Femur (tissue), 1 donor: ENCODE measurements at regions not wholly inside any gene's neighbourhood (a gene's known extent, or its start where the extent isn't known, plus 50 kb on each side); places are given as distances from the start of the nearest gene placed in this dataset.
A peak's percentile ranks its signal among the peaks of the same experiment; 100 is the strongest.

Experiments used
- DNase-seq: peaks from one replicate; pipeline ENCODE4 v3.0.0-alpha.2; 2017

DNA sequence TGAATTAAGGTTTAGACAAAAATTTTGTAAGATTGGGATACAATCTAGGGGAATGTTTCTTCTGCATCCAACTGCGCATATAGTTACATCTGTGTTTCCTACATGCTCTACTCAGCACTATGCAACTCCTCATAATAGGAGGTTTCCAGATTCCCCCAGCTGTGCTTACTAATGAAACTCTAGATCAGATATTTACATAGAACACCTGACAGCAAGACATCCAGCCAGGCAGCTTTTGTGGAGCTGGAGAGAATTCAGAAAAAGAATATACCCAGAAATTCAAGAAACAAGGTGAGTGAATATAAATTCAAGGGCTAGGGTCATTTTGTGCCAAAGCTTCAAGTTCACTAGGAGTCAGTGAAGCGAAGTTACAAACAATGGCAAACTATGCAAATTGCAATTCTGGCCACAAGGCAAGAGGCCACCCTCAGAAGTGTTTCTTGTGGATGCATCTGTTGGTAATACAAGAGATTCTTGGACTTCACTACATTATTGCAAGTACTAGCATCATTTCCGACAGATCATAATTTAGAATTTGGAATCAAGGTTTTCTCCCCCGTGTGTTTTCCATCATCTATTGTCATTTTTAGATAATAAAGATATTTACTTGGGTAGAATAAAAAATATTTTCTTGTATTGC, 341.2 kb upstream of the NAV3 start:
- DNase-seq: peak; percentile 40

DNA sequence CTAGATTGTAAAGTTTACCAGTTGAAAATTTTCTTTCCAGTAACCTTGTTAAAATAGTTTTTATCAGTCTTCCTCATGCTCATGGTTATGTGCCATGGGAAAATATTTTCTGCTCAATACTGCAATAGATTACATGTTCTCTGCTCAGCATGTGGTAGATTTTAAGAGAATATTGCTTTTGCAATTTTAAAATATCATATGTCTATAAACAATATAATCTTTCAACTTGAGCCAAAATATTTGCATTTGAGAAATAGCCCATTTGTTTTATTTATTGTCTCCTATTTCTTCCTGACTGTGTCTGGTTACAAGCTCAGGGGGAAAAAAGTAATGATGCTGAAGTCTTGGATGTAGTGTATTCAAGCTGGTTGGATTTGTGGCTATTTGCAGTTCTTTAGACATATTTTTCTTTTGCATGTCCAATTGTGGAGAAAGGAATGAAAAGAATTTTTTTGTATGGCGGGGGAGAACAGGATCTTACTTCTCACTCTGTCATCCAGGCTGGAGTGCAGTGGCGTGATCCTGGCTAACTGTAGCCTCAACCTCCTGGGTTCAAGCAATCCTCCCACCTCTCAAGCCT, 342.6 kb upstream of the NAV3 start:
- no peak for DNase-seq

DNA sequence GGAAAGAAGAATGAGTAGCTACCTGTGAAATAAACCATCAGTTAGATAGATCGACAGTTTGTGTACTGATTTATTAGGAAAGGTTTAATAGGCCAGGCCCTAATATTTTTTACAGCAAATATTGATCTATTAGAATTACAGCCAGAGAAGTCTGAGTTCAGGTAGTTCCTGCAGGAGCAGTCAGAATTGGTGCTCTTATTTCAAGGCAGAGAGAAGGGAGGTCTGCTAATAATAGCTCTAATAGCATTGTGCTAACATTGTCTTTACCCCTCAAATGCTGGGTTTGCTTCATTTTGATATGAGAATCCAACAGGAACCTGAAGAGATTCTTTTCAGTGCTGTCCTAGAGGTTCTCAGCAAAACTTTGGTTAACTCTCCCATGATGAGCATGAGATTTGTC, 343.8 kb upstream of the NAV3 start:
- DNase-seq: no peak

DNA sequence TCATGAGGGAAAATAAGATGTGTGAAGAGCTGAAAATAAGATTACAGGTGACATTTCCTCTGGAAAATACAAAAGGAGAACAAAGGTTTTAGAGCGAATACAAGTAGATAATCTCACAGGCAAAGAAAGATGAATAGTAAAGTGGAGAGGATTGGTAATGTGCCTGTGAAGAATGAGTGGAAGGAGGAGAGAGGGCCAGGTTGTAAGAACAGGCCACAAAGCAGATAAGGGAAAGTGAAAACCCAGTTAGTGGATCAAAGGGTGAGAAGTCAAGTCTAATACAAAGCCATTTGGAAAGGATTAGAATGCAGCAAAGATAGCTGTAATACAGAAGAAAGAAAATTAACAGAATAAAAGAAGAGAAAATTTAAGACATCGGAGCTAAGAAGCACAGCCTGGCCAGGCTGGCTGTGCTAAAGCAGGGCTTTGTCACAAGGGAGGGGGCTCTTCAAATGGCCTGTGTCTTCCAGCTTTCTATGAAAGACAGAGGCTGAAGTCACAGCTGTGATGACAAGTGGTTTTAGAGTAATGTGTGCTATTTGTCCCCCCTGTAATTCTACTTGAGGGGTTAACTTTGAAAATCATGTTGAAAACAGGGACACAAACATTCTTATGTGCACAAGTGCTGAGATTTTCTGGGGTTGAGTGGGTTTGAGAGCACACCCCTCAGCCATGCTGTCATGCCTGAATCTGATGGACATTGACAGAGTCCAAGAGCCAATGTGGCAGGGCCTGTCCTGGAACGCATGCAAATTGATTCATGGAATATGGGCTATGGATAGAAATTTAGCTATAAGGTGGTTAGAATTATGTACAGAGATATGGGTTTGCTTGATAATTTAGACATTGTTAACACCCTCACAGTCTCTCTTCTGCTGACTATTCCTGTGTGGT, 344.5 kb upstream of the NAV3 start:
- no peak for DNase-seq

DNA sequence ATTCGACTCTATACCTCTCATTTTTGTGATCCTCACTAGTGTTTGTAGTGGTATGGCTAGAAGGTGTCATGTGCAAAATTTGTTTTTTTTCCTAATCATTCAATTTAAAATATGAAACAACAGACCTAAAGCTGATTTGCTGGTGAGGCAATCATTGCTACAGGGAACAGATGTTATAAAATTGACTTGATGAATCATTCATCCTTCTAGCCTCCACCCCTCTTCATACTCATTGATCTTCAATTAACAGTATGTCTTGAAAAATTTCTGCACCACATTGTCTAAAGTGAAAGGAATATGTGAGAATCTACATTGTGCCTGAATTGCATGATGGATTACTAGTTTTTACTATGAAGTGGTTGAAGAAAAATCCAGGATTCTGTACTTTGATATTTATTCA, 349.0 kb upstream of the NAV3 start:
- DNase-seq: no peak

DNA sequence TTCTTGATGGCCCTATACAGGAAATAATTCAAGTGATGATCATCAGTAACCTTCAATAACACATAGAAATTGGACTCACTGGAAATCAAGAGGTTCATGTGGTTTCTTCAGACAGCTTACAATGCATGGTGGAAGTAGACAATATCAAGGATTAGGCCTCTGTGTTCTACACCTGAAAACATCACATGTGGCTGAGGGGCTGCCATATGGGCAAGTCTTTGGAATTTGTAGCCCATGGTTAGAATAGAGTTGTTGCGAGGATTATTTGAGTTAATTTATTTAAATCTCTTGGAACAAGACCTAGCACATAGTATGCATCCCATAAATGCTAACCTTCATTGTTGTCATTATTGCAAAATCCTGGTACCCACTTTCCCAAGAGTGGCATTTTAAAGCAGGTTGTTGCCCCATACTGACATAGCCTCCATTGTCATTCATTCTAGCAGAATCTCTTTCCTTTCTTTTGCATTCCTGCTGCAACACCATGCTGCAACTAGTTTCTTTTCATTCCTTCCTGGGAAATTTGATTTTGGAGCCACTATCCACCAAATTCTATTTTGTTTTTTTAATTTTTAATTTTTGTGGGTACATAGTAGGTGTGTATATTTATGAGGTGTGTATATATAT, 352.7 kb upstream of the NAV3 start:
- no peak for DNase-seq

DNA sequence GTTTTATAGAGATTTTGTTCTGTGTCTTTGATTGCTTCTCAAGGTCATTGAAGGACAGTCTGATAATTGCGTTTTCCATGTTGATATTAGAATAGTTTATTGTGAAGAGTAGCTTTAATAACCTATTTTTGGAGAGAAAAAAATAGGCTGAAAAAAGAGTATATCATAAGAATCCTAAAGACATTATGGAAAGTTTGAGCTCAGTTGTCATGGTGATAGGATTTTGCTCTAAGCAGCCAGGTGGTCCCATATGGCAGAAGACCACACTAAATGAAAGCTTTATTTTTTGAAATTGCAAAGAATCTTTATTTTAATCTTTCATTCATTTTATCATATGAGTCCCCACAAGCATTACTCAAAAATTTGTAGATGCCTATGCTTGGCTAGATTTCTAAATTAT, 358.9 kb upstream of the NAV3 start:
- DNase-seq: no peak

DNA sequence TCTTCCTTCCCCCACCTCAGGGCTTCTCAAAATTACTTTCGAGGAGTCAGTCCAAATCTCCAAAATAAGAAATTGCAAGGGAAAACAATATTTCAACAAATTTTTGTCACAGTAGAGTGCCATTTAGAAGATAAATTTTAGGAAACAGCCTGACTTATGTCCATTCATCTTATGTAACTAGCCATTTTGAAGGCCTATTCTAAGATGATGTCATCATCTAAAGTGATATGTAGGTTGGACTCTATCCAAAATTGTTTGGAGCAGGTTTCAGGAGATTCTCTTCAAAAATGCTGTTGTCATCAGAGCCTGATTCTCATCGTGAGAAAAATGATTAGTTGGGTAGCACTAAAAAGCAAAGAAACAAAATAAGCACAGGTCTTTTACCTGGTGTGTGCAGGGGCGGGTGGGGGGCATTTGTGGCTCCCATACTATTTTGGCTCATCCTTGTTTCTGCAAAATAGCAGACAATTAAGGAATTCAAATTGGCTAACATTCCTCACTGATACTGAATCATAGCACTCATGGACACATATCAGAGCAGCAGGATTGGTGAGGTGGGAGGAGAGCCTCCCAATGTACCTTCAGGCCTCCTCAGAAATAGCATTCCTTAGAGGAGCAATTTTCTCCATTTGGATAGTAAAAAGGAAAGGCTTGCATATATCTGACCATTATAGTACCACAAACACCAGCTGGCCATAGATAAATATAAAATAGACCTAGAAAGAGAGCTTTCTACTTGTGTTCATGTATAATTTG, 360.9 kb upstream of the NAV3 start:
- no peak for DNase-seq

DNA sequence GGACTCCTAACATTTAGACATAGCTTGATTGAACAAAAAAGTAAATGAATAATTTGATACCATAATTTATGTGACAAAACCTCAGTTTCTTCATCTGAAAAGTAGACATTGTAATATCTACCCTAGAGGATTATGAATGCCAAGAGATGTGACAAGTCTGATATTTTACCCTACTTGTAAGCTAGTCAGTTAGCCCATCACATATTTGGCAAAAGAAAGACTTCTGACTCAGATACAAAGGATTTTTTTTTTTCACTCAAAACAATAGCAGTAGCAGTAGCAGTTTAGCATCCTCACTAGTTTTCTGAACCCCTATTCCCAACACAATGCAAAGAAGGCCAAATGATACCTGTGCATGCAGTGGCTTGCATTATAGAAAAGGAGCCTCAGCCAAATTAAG, 377.3 kb upstream of the E2F7 start:
- DNase-seq: no peak

DNA sequence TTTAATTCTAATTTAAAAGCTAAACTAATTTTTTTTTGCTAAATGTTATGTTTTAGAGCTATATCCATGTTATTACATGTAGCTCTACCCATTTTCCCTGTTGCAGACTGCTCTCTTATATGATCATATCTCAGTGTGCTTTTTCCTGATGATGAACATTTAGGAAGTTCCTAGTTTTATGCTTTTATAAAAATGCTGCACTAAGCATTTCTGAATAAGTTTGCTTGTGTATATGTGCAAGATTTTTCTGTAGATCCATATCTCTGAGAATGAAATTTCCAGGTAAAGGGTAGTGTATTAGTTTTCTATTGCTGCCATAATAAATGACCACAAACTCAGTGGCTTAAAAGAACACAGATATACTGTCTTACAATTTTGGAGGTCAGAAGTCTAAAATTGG, 374.4 kb upstream of the E2F7 start:
- no peak for DNase-seq

DNA sequence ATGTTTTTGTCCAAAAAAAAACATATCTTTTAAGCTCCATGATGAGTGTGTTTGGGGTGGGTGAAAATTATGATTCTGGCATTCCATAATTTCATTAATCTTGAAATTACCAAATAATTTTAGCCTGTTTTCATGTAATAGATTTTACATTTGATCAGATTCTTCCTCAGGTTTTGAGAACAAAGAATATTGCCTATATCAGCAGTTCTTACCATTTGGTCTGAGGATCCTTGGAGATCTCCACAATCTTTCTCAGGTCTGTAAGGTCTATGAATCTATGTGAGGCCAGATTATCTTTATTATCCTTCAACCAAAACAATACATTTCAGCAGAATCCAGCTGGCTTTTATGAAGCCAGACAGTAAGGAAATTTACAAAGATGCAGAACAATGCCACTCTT, 373.3 kb upstream of the E2F7 start:
- DNase-seq: no peak

DNA sequence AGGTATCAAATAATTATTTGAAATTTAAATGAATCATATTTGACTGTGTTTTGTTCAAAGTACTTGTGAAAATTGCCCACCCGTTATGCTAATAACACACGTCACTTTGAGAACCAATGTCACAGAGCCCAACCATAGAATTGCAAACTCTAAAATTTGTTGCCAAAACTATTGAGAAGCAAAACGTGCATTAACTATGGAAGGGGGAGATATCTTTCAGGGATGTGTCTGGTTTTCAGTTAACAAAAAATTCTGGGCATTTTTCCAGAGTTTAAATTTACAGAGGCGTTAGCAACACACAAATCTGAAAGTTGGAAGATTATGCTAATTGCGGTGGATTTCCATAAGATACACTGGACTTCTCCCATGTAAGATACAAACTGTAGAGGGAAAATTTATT, 371.8 kb upstream of the E2F7 start:
- DNase-seq: no peak

DNA sequence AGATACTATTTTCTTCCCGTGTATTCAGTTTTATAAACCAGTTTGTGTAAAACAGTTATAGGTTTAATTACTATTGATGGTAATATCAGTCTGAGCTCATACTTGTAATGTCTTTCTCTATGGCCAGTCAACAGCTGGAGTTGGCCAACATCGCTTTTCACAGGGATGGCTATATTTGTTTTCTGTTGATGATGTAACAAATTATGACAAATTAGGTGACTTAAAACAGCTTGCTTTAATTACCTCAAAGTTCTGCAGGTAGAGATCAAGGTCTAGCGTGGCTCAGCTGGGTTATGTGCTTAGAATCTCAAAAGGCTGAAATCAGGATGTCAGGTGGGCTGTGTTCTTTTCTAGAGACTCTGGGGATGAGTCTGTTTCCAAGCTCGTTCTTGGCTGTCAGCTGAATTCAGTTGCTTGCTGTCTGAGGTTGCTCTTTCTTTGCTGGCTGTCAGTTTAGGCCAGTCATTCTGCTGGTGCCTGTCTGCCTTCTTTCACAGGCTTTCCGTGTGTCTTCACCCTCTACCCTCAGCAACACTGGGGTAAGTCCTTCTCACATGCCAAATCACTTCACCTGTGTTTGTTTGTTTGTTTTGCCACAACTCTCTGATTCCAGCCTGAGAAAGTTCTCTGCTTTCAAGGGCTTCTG, 370.2 kb upstream of the E2F7 start:
- no peak for DNase-seq

DNA sequence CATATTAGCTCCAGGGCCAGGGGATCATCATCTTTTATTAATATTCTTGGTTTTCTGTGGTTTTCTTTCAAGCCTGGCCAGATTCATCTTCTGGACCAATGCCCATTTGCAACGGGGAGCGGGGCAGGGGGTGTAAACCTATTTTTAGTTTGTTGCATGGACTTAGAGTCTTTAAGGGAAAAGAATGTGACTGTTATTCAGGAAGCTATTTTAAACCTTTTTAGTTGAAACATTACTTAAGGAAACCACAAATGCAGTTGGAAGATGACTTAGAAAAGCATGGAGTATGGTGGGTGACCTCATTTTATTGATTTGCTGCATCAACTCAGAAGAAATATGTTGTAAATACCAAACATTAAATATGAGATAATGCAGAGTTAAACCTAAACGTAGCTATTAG, 368.4 kb upstream of the E2F7 start:
- peak; percentile 32 for DNase-seq

DNA sequence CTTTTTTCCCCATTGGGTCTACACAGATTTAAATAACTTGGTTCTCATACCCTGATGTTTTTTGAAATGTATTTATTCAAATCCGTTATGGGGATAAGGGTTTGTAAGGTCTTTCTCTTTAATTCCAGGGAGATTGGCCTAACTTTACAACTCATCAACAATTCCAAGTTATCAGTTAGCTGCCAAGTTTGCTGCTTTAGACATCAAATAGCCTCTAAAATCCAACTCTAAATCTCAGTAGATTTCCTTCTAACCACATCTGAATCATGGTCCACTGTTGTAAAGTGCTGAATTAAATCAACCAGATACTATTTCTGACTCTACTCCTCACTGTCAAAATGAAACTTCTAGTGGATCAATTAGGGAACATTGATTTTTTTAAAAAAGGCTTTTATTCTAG, 364.1 kb upstream of the E2F7 start:
- no peak for DNase-seq

DNA sequence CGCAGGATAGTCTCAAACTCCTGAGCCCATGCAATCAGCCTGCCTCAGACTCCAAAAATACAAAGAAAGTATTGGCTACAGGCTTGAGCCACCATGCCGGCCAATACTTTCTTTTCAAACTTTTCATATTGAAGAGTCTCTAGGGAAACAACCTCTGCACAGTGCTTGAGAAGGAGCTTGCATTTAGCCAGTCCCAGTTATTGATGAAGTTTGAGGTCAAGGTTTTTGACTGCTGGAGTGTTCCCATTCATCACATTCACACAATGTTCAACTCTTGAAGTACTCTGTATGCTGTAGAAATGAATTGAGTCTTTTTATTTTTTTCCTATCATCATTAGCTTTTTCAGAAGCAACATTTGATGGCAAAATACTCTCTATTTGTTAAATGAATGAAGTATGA, 355.8 kb upstream of the E2F7 start:
- DNase-seq: no peak

DNA sequence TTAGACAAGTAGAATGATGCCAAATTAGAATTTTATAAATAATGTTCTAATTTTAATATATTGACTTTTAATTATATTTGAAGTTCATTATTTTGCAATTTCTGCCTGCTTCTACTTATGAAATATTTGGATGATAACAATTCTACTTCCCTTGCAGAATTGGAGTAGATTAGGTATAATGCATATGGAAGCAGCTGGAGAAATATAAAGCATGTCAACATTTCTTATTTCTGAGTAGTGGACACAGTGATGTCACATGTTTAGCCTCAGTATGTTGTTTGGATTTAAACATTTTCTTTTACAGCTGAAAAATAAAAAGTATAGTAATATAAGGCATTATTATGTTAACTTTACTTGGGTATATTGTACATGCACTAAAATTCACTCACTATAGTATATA, 344.2 kb upstream of the E2F7 start:
- no peak for DNase-seq

DNA sequence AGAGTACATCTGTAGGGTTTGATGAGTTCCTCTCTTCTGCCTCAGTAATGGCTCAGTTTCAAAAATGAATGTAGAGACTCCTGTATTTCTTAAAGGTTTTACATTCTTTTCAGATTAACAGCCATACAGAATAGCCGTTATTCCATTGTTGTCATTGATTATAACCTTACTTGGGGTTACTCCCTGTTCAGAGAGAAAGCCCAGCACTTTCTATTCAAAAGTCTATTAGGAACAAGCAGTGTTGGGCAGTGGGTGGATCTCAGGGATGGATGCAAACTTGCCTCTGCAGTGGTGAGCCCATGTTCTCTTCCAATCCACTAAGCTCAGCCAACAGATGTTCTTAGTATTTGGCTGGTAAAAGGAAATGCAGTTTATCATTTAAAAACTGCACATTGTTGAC, 342.6 kb upstream of the E2F7 start:
- DNase-seq: no peak

DNA sequence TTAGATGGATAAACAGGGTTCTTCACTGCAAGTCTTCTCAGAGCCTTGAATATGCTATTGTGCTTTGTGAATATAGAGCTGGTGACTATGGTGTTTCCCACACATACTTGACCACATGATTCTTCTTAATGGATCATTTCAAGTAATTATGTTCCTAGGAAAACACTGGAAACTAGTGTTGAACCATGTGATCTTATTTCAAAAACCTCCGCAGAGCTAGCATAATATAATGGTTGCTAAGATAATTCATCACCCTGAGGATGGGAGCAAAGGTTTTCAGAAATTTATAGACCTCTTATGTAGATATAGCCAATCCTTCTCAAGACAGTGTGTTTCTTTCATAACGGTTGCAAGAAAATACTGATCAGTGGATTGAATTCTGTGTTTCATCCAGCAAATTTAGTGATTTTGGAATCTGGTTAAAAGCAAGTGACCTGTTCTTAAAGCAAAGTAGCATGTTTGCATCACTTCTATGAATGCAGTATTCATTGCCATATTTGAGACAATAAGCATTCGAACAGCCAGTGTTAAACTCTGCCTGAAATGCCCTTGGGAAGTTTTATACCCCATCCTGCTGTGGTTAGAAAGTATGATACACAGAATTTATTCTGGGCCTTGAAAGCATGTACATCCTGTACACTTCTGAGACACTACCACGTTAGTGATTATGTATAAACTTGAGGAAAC, 341.0 kb upstream of the E2F7 start:
- DNase-seq: no peak

DNA sequence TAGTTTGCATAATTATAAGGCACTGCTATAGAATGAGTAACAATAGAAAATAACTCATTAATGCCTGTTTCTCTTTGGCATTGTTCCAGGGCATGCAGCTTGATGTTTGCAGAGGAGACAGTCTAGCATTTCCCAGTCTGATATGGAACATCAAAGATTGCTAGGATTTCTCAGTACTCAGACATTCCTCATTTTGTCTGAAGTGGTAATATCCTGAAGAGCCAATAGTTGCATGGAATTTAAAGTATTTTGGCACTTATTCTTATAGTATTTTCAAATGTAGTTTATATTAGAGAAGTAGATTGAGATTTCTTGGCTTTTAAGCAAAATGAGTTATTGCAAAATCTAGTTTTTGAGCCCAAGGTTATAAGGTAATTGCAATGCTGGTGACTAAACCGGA, 337.3 kb upstream of the E2F7 start:
- DNase-seq: no peak

DNA sequence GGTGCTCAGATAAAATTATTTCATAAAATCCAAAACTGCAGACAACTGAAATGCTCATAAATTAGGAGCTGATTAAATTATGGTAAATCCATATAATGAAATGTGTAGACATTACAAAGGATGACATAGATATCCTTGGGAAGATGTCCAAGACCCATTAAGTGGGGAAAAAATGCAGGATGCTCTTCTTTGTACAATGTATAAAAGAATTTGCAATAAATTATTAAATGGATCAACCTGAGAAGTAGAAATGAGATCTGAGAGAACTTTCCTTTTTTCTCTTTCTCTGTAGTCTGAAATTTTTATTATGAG, 336.4 kb upstream of the E2F7 start:
- DNase-seq: no peak
